ENCODE measurements at regions not wholly inside any gene's neighbourhood (a gene's known extent, or its start where the extent isn't known, plus 50 kb on each side); places are given as distances from the start of the nearest gene placed in this dataset.
"Not testable (repeated sequence)": the region's sequence is repeated elsewhere in the genome, so short reads cannot be mapped to it uniquely, and the experiment has no call there.

DNA sequence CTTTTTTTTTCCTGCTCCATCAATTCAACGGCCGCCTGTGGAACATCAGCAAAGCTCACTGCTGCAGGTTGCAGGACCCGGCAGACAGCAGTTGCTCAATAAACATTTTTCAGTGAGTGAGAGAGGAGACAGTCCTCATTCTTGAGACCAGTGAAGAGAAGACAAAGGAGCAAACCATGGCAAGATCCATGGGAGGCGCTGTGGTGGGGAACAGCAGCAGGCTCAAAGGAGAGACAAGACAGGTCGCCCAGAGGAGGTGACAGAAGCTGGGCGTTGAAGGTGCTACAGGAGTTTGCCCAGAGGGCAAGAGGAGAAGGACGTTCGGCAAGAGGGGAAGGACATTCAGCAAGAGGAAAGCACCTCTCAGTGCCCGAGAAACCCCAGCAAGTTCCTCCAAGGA is 74.5 kb upstream of the FGFR2 start:
- no peaks in the 10 kb centered on the region for H3K36me3 ChIP-seq (ENCODE audit: control insufficient read depth in 2 of 2, extremely low read depth in 1 of 2, insufficient read depth in 2 of 2, low read length in 2 of 2)
- H4K20me1 ChIP-seq (ENCODE audit: control insufficient read depth, extremely low read depth, insufficient read depth, low read length) = no peaks in the 10 kb centered on the region
- H3K4me1 ChIP-seq (ENCODE audit: control insufficient read depth, extremely low read depth, insufficient read depth, low read length) = peaks cover 14% of the 10 kb centered on the region
- TF ChIP-seq CTCF (optimal IDR thresholded peaks at IDR 0.05 in 1 of 3, IDR thresholded peaks at IDR 0.05 in 1 of 3, conservative IDR thresholded peaks at IDR 0.05 in 1 of 3; ENCODE audit: extremely low read depth in 1 of 3, insufficient read depth in 2 of 3, low read length in 3 of 3) (no peak), EZH2 (IDR thresholded peaks at IDR 0.05; ENCODE audit: low read length) (no peak)
- H3K4me2 ChIP-seq (ENCODE audit: control insufficient read depth, extremely low read depth, insufficient read depth, low read depth, low read length) = no peak overlapping the region
- H2AFZ ChIP-seq (ENCODE audit: control insufficient read depth, low read length) = no peak overlapping the region
- H3K9me3 ChIP-seq (ENCODE audit: control insufficient read depth, low read depth, low read length) = no peaks in the 10 kb centered on the region
- H3K27me3 ChIP-seq (ENCODE audit: control insufficient read depth, extremely low read depth, insufficient read depth, low read length) = no peaks in the 10 kb centered on the region
- dilution Hi-C loops (cut with MboI; ENCODE audit: extremely low pct_ligation_motif_present, low sequenced_read_pairs) = no loop called here
- H3K9ac ChIP-seq (ENCODE audit: control insufficient read depth, extremely low read depth, insufficient read depth, low read length) = no peak overlapping the region
- DNase-seq (ENCODE audit: low read depth, low spot score) (no peak), FAIRE-seq (no peak)
- H3K27ac ChIP-seq (ENCODE audit: control insufficient read depth, insufficient read depth, low read length) = no peak overlapping the region
- no peaks in the 10 kb centered on the region for H3K79me2 ChIP-seq (ENCODE audit: control insufficient read depth, insufficient read depth, low read length)
- no peak overlapping the region for H3K4me3 ChIP-seq (ENCODE audit: control insufficient read depth in 2 of 3, extremely low read depth in 1 of 3, insufficient read depth in 2 of 3, low read depth in 1 of 3, low read length in 3 of 3)
- H3K9me1 ChIP-seq (ENCODE audit: control insufficient read depth, extremely low read depth, insufficient read depth, low read length) = no peaks in the 10 kb centered on the region

DNA sequence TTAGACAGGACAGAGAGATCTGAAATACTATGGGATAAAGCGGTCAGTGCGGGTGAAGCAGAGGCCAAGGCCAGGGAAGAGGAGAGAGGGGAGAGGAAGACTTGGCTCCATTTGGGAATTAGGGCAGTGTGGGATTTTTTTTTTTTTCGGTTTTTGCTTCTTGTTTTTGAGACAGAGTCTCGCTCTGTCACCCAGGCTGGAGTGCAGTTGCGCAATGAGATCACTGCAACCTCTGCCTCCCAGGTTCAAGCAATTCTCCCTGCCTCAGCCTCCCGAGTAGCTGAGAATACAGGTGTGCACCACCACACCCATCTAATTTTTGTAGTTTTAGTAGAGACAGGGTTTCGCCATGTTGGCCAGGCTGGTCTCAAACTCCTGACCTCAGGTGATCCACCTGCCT is 71.6 kb upstream of the FGFR2 start:
- H3K27ac ChIP-seq (ENCODE audit: control insufficient read depth, insufficient read depth, low read length); H3K4me3 ChIP-seq (ENCODE audit: control insufficient read depth in 2 of 3, extremely low read depth in 1 of 3, insufficient read depth in 2 of 3, low read depth in 1 of 3, low read length in 3 of 3); H3K36me3 ChIP-seq (ENCODE audit: control insufficient read depth in 2 of 2, extremely low read depth in 1 of 2, insufficient read depth in 2 of 2, low read length in 2 of 2); H2AFZ ChIP-seq (ENCODE audit: control insufficient read depth, low read length); H3K9me3 ChIP-seq (ENCODE audit: control insufficient read depth, low read depth, low read length); FAIRE-seq; dilution Hi-C loops (cut with MboI; ENCODE audit: extremely low pct_ligation_motif_present, low sequenced_read_pairs); DNase-seq (ENCODE audit: low read depth, low spot score); H3K9me1 ChIP-seq (ENCODE audit: control insufficient read depth, extremely low read depth, insufficient read depth, low read length); H4K20me1 ChIP-seq (ENCODE audit: control insufficient read depth, extremely low read depth, insufficient read depth, low read length); H3K79me2 ChIP-seq (ENCODE audit: control insufficient read depth, insufficient read depth, low read length); H3K9ac ChIP-seq (ENCODE audit: control insufficient read depth, extremely low read depth, insufficient read depth, low read length); H3K4me2 ChIP-seq (ENCODE audit: control insufficient read depth, extremely low read depth, insufficient read depth, low read depth, low read length); H3K27me3 ChIP-seq (ENCODE audit: control insufficient read depth, extremely low read depth, insufficient read depth, low read length): not testable (repeated sequence)
- peaks cover 15% of the 10 kb centered on the region for H3K4me1 ChIP-seq (ENCODE audit: control insufficient read depth, extremely low read depth, insufficient read depth, low read length)

DNA sequence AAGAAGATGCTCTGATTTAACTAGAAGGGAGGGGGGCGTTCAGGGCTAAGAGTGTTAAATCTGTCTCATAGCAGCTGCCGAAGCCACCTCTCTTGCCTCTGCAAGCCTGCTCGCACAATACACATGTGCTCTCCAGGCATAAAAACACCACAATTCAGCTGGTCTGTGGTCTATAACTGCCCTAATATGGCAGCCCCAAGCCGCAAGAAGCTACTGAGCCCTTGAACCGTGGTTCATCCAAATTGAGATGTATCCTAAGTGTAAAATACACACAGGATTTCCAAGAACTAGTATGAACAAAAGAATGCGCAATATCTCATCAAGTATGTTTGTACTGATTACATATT is 70.8 kb upstream of the FGFR2 start:
- H3K4me3 ChIP-seq (ENCODE audit: control insufficient read depth in 2 of 3, extremely low read depth in 1 of 3, insufficient read depth in 2 of 3, low read depth in 1 of 3, low read length in 3 of 3) = no peak overlapping the region
- peak overlapping the region; percentile 74 for H2AFZ ChIP-seq (ENCODE audit: control insufficient read depth, low read length)
- H3K9me3 ChIP-seq (ENCODE audit: control insufficient read depth, low read depth, low read length) = no peaks in the 10 kb centered on the region
- no peaks in the 10 kb centered on the region for H3K79me2 ChIP-seq (ENCODE audit: control insufficient read depth, insufficient read depth, low read length)
- no peak for DNase-seq (ENCODE audit: low read depth, low spot score)
- H3K27ac ChIP-seq (ENCODE audit: control insufficient read depth, insufficient read depth, low read length) = no peak overlapping the region
- H4K20me1 ChIP-seq (ENCODE audit: control insufficient read depth, extremely low read depth, insufficient read depth, low read length) = no peaks in the 10 kb centered on the region
- FAIRE-seq = peak; percentile 52
- TF ChIP-seq EZH2 (IDR thresholded peaks at IDR 0.05; ENCODE audit: low read length) (no peak), CTCF (optimal IDR thresholded peaks at IDR 0.05 in 1 of 3, IDR thresholded peaks at IDR 0.05 in 1 of 3, conservative IDR thresholded peaks at IDR 0.05 in 1 of 3; ENCODE audit: extremely low read depth in 1 of 3, insufficient read depth in 2 of 3, low read length in 3 of 3) (no peak)
- no peaks in the 10 kb centered on the region for H3K9me1 ChIP-seq (ENCODE audit: control insufficient read depth, extremely low read depth, insufficient read depth, low read length)
- peak overlapping the region; percentile 38 for H3K4me2 ChIP-seq (ENCODE audit: control insufficient read depth, extremely low read depth, insufficient read depth, low read depth, low read length)
- no peaks in the 10 kb centered on the region for H3K27me3 ChIP-seq (ENCODE audit: control insufficient read depth, extremely low read depth, insufficient read depth, low read length)
- dilution Hi-C loops (cut with MboI; ENCODE audit: extremely low pct_ligation_motif_present, low sequenced_read_pairs) = no loop called here
- H3K4me1 ChIP-seq (ENCODE audit: control insufficient read depth, extremely low read depth, insufficient read depth, low read length) = peaks cover 15% of the 10 kb centered on the region
- H3K9ac ChIP-seq (ENCODE audit: control insufficient read depth, extremely low read depth, insufficient read depth, low read length) = no peak overlapping the region
- H3K36me3 ChIP-seq (ENCODE audit: control insufficient read depth in 2 of 2, extremely low read depth in 1 of 2, insufficient read depth in 2 of 2, low read length in 2 of 2) = no peaks in the 10 kb centered on the region

Data from keratinocyte (primary cell).